ENCODE measurements at regions not wholly inside any gene's neighbourhood (a gene's known extent, or its start where the extent isn't known, plus 50 kb on each side); places are given as distances from the start of the nearest gene placed in this dataset.

- no peak overlapping the region for H3K27ac ChIP-seq
- no peak overlapping the region for H3K4me2 ChIP-seq
- H3K27me3 ChIP-seq: no peaks in the 10 kb centered on the region
- no peaks in the 10 kb centered on the region for H3K36me3 ChIP-seq (replicated peaks; ENCODE audit: insufficient read depth, low read depth)
- H3K9me3 ChIP-seq (ENCODE audit: low read depth): no peaks in the 10 kb centered on the region
- H4K20me1 ChIP-seq (ENCODE audit: insufficient read depth, poor library complexity, severe bottlenecking): no peaks in the 10 kb centered on the region
- H2AFZ ChIP-seq: no peak overlapping the region
- no peaks in the 10 kb centered on the region for H3K4me1 ChIP-seq (ENCODE audit: insufficient read depth)
- WGBS (ENCODE audit: low lambda C conversion rate, missing lambda C conversion rate): 91% methylated on average over 5 of the region's 5 CpGs
- no peak for DNase-seq (ENCODE audit: low spot score)
- no peaks in the 10 kb centered on the region for H3K9me2 ChIP-seq (replicated peaks; ENCODE audit: insufficient read depth)
- TF ChIP-seq EZH2phosphoT487 (IDR thresholded peaks at IDR 0.05; ENCODE audit: low read depth, severe bottlenecking, unreplicated experiment): no peak
- no peak for TF ChIP-seq CTCF (IDR thresholded peaks at IDR 0.05; ENCODE audit: poor library complexity)
- TF ChIP-seq EZH2 (IDR thresholded peaks at IDR 0.05; ENCODE audit: borderline replicate concordance): no peak
- no peaks in the 10 kb centered on the region for H3K79me2 ChIP-seq
- no peak overlapping the region for H3K4me3 ChIP-seq
Observed at GRCh38 chr2:67528320-67528719, 131.2 kb downstream of the ETAA1 start.

DNA sequence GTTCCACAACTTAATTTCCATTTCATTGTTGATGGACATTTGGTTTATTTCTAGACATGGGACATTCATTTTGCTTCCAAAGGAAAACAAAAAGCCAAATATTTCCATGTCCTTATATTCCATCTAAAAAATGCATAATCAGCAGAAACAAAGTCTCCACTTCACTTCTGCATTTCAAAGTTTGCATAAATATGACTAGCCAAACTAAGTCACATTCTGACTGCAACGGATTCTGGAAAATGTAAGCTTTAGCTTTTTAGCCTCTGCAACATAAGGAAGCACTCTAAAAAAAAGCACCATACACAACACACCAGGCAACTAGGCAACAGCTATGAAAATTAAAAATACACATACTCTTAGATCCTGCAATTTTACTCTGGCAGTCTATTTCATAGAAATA is 135.3 kb downstream of the ETAA1 start:
- WGBS (ENCODE audit: low lambda C conversion rate, missing lambda C conversion rate): 85% methylated on average over 1 of the region's 1 CpG
- DNase-seq (ENCODE audit: low spot score): no peak

DNA sequence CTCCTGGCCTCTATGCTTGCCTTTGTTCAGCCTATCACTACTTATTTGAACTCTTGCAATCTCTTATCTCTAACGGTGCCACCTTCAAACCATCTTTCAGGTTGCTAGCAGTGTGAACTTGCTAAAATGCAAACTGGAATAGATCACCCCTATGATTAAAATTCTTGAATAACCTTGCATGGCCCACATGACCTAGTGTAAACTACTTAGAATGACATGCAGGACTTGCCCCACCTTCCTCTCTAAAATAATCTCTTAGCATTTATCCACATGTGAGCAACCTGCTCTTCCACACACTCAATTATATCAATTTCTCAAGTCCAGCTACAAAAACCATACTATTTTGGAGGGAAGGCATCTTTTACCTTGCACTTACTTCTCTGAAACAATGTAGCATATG is 137.6 kb downstream of the ETAA1 start:
- 63% methylated on average over 1 of the region's 1 CpG for WGBS (ENCODE audit: low lambda C conversion rate, missing lambda C conversion rate)
- Histone ChIP-seq H3K4me3 (no peak overlapping the region), H3K9me3 (ENCODE audit: low read depth) (no peaks in the 10 kb centered on the region), H2AFZ (no peak overlapping the region), H3K27me3 (no peaks in the 10 kb centered on the region), H3K27ac (no peak overlapping the region), H3K79me2 (no peaks in the 10 kb centered on the region), H4K20me1 (ENCODE audit: insufficient read depth, poor library complexity, severe bottlenecking) (no peaks in the 10 kb centered on the region), H3K9me2 (replicated peaks; ENCODE audit: insufficient read depth) (no peaks in the 10 kb centered on the region), H3K4me1 (ENCODE audit: insufficient read depth) (no peaks in the 10 kb centered on the region), H3K4me2 (no peak overlapping the region), H3K36me3 (replicated peaks; ENCODE audit: insufficient read depth, low read depth) (no peaks in the 10 kb centered on the region)
- TF ChIP-seq CTCF (IDR thresholded peaks at IDR 0.05; ENCODE audit: poor library complexity): no peak
- TF ChIP-seq EZH2phosphoT487 (IDR thresholded peaks at IDR 0.05; ENCODE audit: low read depth, severe bottlenecking, unreplicated experiment): no peak
- no peak for TF ChIP-seq EZH2 (IDR thresholded peaks at IDR 0.05; ENCODE audit: borderline replicate concordance)
- DNase-seq (ENCODE audit: low spot score): no peak

More for the DNA sequence above, 135.3 kb downstream of the ETAA1 start:
- Histone ChIP-seq H3K27ac (no peak overlapping the region), H3K4me2 (no peak overlapping the region), H3K9me3 (ENCODE audit: low read depth) (no peaks in the 10 kb centered on the region), H3K79me2 (no peaks in the 10 kb centered on the region), H3K27me3 (no peaks in the 10 kb centered on the region), H4K20me1 (ENCODE audit: insufficient read depth, poor library complexity, severe bottlenecking) (no peaks in the 10 kb centered on the region), H3K4me1 (ENCODE audit: insufficient read depth) (no peaks in the 10 kb centered on the region), H3K4me3 (no peak overlapping the region), H3K36me3 (replicated peaks; ENCODE audit: insufficient read depth, low read depth) (no peaks in the 10 kb centered on the region), H2AFZ (no peak overlapping the region), H3K9me2 (replicated peaks; ENCODE audit: insufficient read depth) (no peaks in the 10 kb centered on the region)
- no peak for TF ChIP-seq EZH2 (IDR thresholded peaks at IDR 0.05; ENCODE audit: borderline replicate concordance)
- TF ChIP-seq CTCF (IDR thresholded peaks at IDR 0.05; ENCODE audit: poor library complexity): no peak
- TF ChIP-seq EZH2phosphoT487 (IDR thresholded peaks at IDR 0.05; ENCODE audit: low read depth, severe bottlenecking, unreplicated experiment): no peak

DNA sequence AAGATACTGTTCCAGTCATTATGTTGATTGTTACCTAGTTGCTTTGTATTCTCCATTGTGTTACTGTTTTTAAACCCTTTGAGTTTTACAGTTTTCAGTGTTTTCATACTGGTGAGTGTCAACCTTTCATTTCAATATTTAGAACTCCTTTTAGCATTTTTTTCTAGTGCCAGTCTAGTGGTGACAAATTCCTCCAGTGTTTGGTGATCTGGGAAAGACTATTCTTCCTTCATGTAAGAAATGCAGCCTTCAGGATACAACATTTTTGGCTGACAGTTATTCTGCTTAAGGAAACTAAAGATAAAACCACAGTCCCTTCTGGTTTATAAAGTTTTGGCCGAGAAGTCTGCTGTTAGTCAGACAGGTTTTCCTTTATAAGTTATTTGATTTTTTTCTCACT is 143.8 kb downstream of the ETAA1 start:
- H3K9me3 ChIP-seq (ENCODE audit: low read depth): no peaks in the 10 kb centered on the region
- H3K9me2 ChIP-seq (replicated peaks; ENCODE audit: insufficient read depth): no peaks in the 10 kb centered on the region
- no peaks in the 10 kb centered on the region for H3K36me3 ChIP-seq (replicated peaks; ENCODE audit: insufficient read depth, low read depth)
- no peaks in the 10 kb centered on the region for H3K27me3 ChIP-seq
- no peaks in the 10 kb centered on the region for H3K4me1 ChIP-seq (ENCODE audit: insufficient read depth)
- no peak for TF ChIP-seq CTCF (IDR thresholded peaks at IDR 0.05; ENCODE audit: poor library complexity)
- no peak for TF ChIP-seq EZH2phosphoT487 (IDR thresholded peaks at IDR 0.05; ENCODE audit: low read depth, severe bottlenecking, unreplicated experiment)
- no peak for TF ChIP-seq EZH2 (IDR thresholded peaks at IDR 0.05; ENCODE audit: borderline replicate concordance)
- no peaks in the 10 kb centered on the region for H3K79me2 ChIP-seq
- H4K20me1 ChIP-seq (ENCODE audit: insufficient read depth, poor library complexity, severe bottlenecking): no peaks in the 10 kb centered on the region
- H3K27ac ChIP-seq: no peak overlapping the region
- WGBS (ENCODE audit: low lambda C conversion rate, missing lambda C conversion rate): 94% methylated on average over 1 of the region's 1 CpG
- no peak overlapping the region for H2AFZ ChIP-seq
- H3K4me2 ChIP-seq: no peak overlapping the region
- H3K4me3 ChIP-seq: no peak overlapping the region
- DNase-seq (ENCODE audit: low spot score): no peak

Data from hepatocyte (in vitro differentiated cells).